MG63 (cell line): ENCODE measurements at regions not wholly inside any gene's neighbourhood (a gene's known extent, or its start where the extent isn't known, plus 50 kb on each side); places are given as distances from the start of the nearest gene placed in this dataset.

Experiments
- DNase-seq: peaks from one replicate; pipeline ENCODE4 v3.0.0-alpha.2; 2020
- H3K27me3 ChIP-seq: fragments of 250-450 bp; sonication (Bioruptor Pico); 2 replicates; pipeline ENCODE4 v1.5.1; 2020; ENCODE audit warnings: mild to moderate bottlenecking, moderate library complexity
- H3K36me3 ChIP-seq: fragments of 250-450 bp; sonication (Bioruptor Pico); 2 replicates; pipeline ENCODE4 v1.5.1; 2020; ENCODE audit warnings: mild to moderate bottlenecking, moderate library complexity
- H3K4me3 ChIP-seq: fragments of 250-450 bp; sonication (Bioruptor Pico); 2 replicates; pipeline ENCODE4 v1.5.1; 2020; ENCODE audit warnings: mild to moderate bottlenecking, moderate library complexity
- H3K9me3 ChIP-seq: fragments of 250-450 bp; sonication (Bioruptor Pico); 2 replicates; pipeline ENCODE4 v1.5.1; 2020; ENCODE audit warnings: mild to moderate bottlenecking, moderate library complexity

- Histone ChIP-seq H3K27me3 (no peaks in the 10 kb centered on the region), H3K36me3 (no peaks in the 10 kb centered on the region), H3K4me3 (no peak overlapping the region), H3K9me3 (peaks cover 3% of the 10 kb centered on the region; the same call in 1 of the 2 replicates)
- no peak for DNase-seq
Observed at GRCh38 chr3:111244760-111245159, 173.1 kb downstream of the NECTIN3 start.

- Histone ChIP-seq H3K4me3 (no peak overlapping the region), H3K27me3 (no peaks in the 10 kb centered on the region), H3K36me3 (no peaks in the 10 kb centered on the region), H3K9me3 (no peaks in the 10 kb centered on the region; the same call in 1 of the 2 replicates)
- DNase-seq, result peak; percentile 88
Observed at GRCh38 chr3:111246967-111247760, 175.5 kb downstream of the NECTIN3 start.

- Histone ChIP-seq H3K4me3 (no peak overlapping the region), H3K36me3 (no peaks in the 10 kb centered on the region), H3K27me3 (no peaks in the 10 kb centered on the region), H3K9me3 (no peaks in the 10 kb centered on the region; the same call in 1 of the 2 replicates)
- no peak for DNase-seq
Observed at GRCh38 chr3:111248406-111248805, 176.8 kb downstream of the NECTIN3 start.

- Histone ChIP-seq H3K9me3 (no peaks in the 10 kb centered on the region; the same call in 1 of the 2 replicates), H3K36me3 (no peaks in the 10 kb centered on the region), H3K4me3 (no peak overlapping the region), H3K27me3 (no peaks in the 10 kb centered on the region)
- DNase-seq, result no peak
Observed at GRCh38 chr3:111249421-111249820, 177.8 kb downstream of the NECTIN3 start.

- Histone ChIP-seq H3K36me3 (no peaks in the 10 kb centered on the region), H3K27me3 (no peaks in the 10 kb centered on the region), H3K4me3 (no peak overlapping the region), H3K9me3 (no peaks in the 10 kb centered on the region; the same call in 1 of the 2 replicates)
- DNase-seq, result peak; percentile 36
Observed at GRCh38 chr3:111252779-111253178, 181.2 kb downstream of the NECTIN3 start.

- no peak for DNase-seq
- Histone ChIP-seq H3K9me3 (no peaks in the 10 kb centered on the region), H3K36me3 (no peaks in the 10 kb centered on the region), H3K4me3 (no peak overlapping the region), H3K27me3 (no peaks in the 10 kb centered on the region)
Observed at GRCh38 chr3:111253733-111254132, 182.1 kb downstream of the NECTIN3 start.

GRCh38 chr3:111260878-111261277 lies 189.3 kb downstream of the NECTIN3 start:
- no peak for DNase-seq
- H3K9me3 ChIP-seq, result no peaks in the 10 kb centered on the region; the same call in 1 of the 2 replicates
- H3K27me3 ChIP-seq, result no peaks in the 10 kb centered on the region; the same call in 1 of the 2 replicates
- no peak overlapping the region for H3K4me3 ChIP-seq
- H3K36me3 ChIP-seq, result no peaks in the 10 kb centered on the region

- no peaks in the 10 kb centered on the region; the same call in 1 of the 2 replicates for H3K27me3 ChIP-seq
- no peak overlapping the region for H3K4me3 ChIP-seq
- H3K36me3 ChIP-seq, result no peaks in the 10 kb centered on the region
- no peak for DNase-seq
- H3K9me3 ChIP-seq, result no peaks in the 10 kb centered on the region
Observed at GRCh38 chr3:111269777-111270176, 198.2 kb downstream of the NECTIN3 start.

- Histone ChIP-seq H3K9me3 (no peaks in the 10 kb centered on the region), H3K4me3 (no peak overlapping the region), H3K36me3 (no peaks in the 10 kb centered on the region), H3K27me3 (no peaks in the 10 kb centered on the region)
- no peak for DNase-seq
Observed at GRCh38 chr3:111277226-111277625, 205.6 kb downstream of the NECTIN3 start.

GRCh38 chr3:111278959-111279358 lies 207.3 kb downstream of the NECTIN3 start:
- no peak for DNase-seq
- Histone ChIP-seq H3K9me3 (no peaks in the 10 kb centered on the region), H3K4me3 (no peak overlapping the region), H3K36me3 (no peaks in the 10 kb centered on the region), H3K27me3 (no peaks in the 10 kb centered on the region)

GRCh38 chr3:111282024-111282423 lies 210.4 kb downstream of the NECTIN3 start:
- no peak for DNase-seq
- Histone ChIP-seq H3K27me3 (no peaks in the 10 kb centered on the region), H3K4me3 (no peak overlapping the region), H3K9me3 (no peaks in the 10 kb centered on the region), H3K36me3 (no peaks in the 10 kb centered on the region)

GRCh38 chr3:111283165-111283564 lies 211.5 kb downstream of the NECTIN3 start:
- no peak for DNase-seq
- no peaks in the 10 kb centered on the region for H3K9me3 ChIP-seq
- H3K27me3 ChIP-seq, result no peaks in the 10 kb centered on the region
- no peaks in the 10 kb centered on the region for H3K36me3 ChIP-seq
- H3K4me3 ChIP-seq, result no peak overlapping the region

GRCh38 chr3:111284503-111285183 lies 213.0 kb downstream of the NECTIN3 start:
- no peak for DNase-seq
- Histone ChIP-seq H3K9me3 (no peaks in the 10 kb centered on the region), H3K4me3 (no peak overlapping the region), H3K27me3 (no peaks in the 10 kb centered on the region), H3K36me3 (no peaks in the 10 kb centered on the region)

GRCh38 chr3:111285184-111285538 lies 213.5 kb downstream of the NECTIN3 start:
- Histone ChIP-seq H3K27me3 (no peaks in the 10 kb centered on the region), H3K36me3 (no peaks in the 10 kb centered on the region), H3K4me3 (no peak overlapping the region), H3K9me3 (no peaks in the 10 kb centered on the region)
- DNase-seq, result no peak

GRCh38 chr3:111285694-111286093 lies 214.1 kb downstream of the NECTIN3 start:
- H3K4me3 ChIP-seq, result no peak overlapping the region
- no peaks in the 10 kb centered on the region for H3K36me3 ChIP-seq

GRCh38 chr3:111286746-111287145 lies 215.1 kb downstream of the NECTIN3 start:
- Histone ChIP-seq H3K9me3 (no peaks in the 10 kb centered on the region), H3K4me3 (no peak overlapping the region), H3K27me3 (no peaks in the 10 kb centered on the region), H3K36me3 (no peaks in the 10 kb centered on the region)
- DNase-seq, result no peak

More at GRCh38 chr3:111285694-111286093, 214.1 kb downstream of the NECTIN3 start:
- Histone ChIP-seq H3K27me3 (no peaks in the 10 kb centered on the region), H3K9me3 (no peaks in the 10 kb centered on the region)
- DNase-seq, result peak; percentile 37

GRCh38 chr3:111292117-111292516 lies 220.5 kb downstream of the NECTIN3 start:
- no peaks in the 10 kb centered on the region for H3K36me3 ChIP-seq
- no peaks in the 10 kb centered on the region for H3K9me3 ChIP-seq
- no peak for DNase-seq
- no peak overlapping the region for H3K4me3 ChIP-seq
- no peaks in the 10 kb centered on the region for H3K27me3 ChIP-seq

GRCh38 chr3:111299192-111299615 lies 227.6 kb downstream of the NECTIN3 start:
- H3K9me3 ChIP-seq, result no peaks in the 10 kb centered on the region
- H3K4me3 ChIP-seq, result no peak overlapping the region
- DNase-seq, result no peak
- no peaks in the 10 kb centered on the region for H3K36me3 ChIP-seq
- H3K27me3 ChIP-seq, result no peaks in the 10 kb centered on the region
